Ascending aorta (tissue), 2 donors: ENCODE measurements at regions not wholly inside any gene's neighbourhood (a gene's known extent, or its start where the extent isn't known, plus 50 kb on each side); places are given as distances from the start of the nearest gene placed in this dataset.

Experiments
- DNase-seq, 2 donors: peaks; one replicate each; pipeline ENCODE4 v3.0.0-alpha.2; 2019; ENCODE audit warnings: low spot score in 2 of 2
- H3K27ac ChIP-seq, 2 donors: fragments of 200-600 bp; sonication (generic); one replicate each; pipeline ENCODE4 v1.5.1; 2016 to 2017; ENCODE audit warnings: mild to moderate bottlenecking in 1 of 2
- H3K27me3 ChIP-seq: fragments of 200-600 bp; sonication (generic); one replicate; pipeline ENCODE4 v1.5.1; 2017
- H3K36me3 ChIP-seq, 2 donors: fragments of 200-600 bp; sonication (generic); one replicate each; pipeline ENCODE4 v1.5.1; 2016
- H3K4me1 ChIP-seq, 2 donors: fragments of 200-600 bp; sonication (generic); one replicate each; pipeline ENCODE4 v1.5.1; 2016 to 2017; ENCODE audit warnings: mild to moderate bottlenecking in 1 of 2
- H3K4me3 ChIP-seq, 2 donors: fragments of 200-600 bp; sonication (generic); one replicate each; pipeline ENCODE4 v1.5.1; 2016 to 2017; ENCODE audit warnings: mild to moderate bottlenecking in 1 of 2
- H3K9me3 ChIP-seq, 2 donors: fragments of 200-600 bp; sonication (generic); one replicate each; pipeline ENCODE4 v1.5.1; 2016
- intact Hi-C: fragments of 100-400 bp; cut with DNase I; formaldehyde crosslinking; loops from one replicate; pipeline ENCODE4 v1.15.1; 2023
- TF ChIP-seq, protein P1 (sequence below), 3 experiments: fragments of 200-600 bp in 2 of 3; fragments of 450-650 bp in 1 of 3; sonication (generic) in 2 of 3; IDR thresholded peaks; one replicate each; pipeline ENCODE4 v1.5.1; 2016 to 2019; ENCODE audit warnings: antibody characterized with exemption in 3 of 3, mild to moderate bottlenecking in 1 of 3, moderate library complexity in 1 of 3

DNA sequence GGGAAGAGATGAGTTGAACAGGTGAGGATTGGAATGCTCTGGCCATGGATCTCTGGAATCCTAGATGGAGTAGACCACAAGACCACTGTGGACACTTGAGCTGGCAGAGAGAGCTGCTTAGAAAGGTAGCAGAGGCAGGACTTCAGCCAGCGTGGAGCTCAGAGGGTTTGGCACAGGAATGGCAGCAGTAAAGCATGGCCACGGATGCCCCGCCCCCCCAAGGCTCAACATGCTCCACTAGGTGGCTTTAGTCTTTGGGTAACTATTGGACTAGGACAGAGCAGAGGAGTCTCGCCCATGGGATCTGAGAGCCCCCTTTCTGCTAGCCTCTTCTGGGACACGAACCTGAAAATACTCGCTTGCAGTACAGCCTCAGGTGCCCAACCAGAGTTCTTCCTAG lies 150.1 kb upstream of the NEIL3 start:
- TF ChIP-seq, protein P1, sequence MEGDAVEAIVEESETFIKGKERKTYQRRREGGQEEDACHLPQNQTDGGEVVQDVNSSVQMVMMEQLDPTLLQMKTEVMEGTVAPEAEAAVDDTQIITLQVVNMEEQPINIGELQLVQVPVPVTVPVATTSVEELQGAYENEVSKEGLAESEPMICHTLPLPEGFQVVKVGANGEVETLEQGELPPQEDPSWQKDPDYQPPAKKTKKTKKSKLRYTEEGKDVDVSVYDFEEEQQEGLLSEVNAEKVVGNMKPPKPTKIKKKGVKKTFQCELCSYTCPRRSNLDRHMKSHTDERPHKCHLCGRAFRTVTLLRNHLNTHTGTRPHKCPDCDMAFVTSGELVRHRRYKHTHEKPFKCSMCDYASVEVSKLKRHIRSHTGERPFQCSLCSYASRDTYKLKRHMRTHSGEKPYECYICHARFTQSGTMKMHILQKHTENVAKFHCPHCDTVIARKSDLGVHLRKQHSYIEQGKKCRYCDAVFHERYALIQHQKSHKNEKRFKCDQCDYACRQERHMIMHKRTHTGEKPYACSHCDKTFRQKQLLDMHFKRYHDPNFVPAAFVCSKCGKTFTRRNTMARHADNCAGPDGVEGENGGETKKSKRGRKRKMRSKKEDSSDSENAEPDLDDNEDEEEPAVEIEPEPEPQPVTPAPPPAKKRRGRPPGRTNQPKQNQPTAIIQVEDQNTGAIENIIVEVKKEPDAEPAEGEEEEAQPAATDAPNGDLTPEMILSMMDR (IDR thresholded peaks at IDR 0.05) = no peak
- intact Hi-C loops = no loop called here
- DNase-seq = no peak
- no peak overlapping the region for H3K4me3 ChIP-seq
- no peaks in the 10 kb centered on the region for H3K36me3 ChIP-seq
- no peaks in the 10 kb centered on the region for H3K9me3 ChIP-seq
- no peak overlapping the region for H3K27ac ChIP-seq
- no peaks in the 10 kb centered on the region for H3K4me1 ChIP-seq
- H3K27me3 ChIP-seq = no peaks in the 10 kb centered on the region

DNA sequence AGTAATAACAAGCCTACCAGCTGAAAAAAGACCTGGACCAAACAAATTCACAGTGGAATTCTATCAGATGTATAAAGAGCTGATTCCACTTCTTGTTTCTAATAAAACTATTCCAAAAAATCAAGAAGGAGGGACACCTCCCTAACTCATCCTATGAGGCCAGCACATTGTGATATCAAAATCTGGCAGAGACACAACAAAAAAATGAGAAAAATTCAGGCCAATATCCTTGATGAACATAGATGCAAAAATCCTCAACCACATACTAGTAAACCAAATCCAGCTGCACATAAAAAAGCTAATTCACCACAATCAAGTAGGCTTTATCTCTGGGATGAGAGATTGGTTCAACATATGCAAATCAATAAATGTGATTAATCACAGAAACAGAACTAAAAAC lies 147.9 kb upstream of the NEIL3 start:
- H3K27me3 ChIP-seq = no peaks in the 10 kb centered on the region
- H3K9me3 ChIP-seq = no peaks in the 10 kb centered on the region
- no peak for DNase-seq
- no peak overlapping the region for H3K27ac ChIP-seq
- no peaks in the 10 kb centered on the region for H3K36me3 ChIP-seq
- TF ChIP-seq, protein P1 (IDR thresholded peaks at IDR 0.05) = no peak
- no peaks in the 10 kb centered on the region for H3K4me1 ChIP-seq
- H3K4me3 ChIP-seq = no peak overlapping the region
- intact Hi-C loops = no loop called here

DNA sequence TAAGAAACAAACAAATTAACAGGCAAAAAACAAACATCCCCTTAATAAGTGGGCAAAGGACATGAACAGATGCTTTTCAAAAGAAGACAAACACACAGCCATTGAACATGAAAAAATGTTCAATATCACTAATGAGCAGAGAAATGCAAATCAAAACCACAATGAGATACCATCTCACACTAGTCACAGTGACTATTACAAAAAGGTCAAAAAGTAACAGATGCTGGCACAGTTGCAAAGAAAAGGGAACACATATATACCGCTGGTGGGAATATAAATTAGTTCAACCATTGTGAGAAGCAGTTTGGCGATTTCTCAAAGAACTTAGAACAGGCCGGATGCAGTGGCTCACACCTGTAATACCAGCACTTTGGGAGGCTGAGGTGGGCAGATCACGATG lies 146.1 kb upstream of the NEIL3 start:
- Histone ChIP-seq H3K4me3 (no peak overlapping the region), H3K27me3 (no peaks in the 10 kb centered on the region), H3K4me1 (no peaks in the 10 kb centered on the region), H3K27ac (no peak overlapping the region), H3K36me3 (no peaks in the 10 kb centered on the region), H3K9me3 (no peaks in the 10 kb centered on the region)
- no peak for DNase-seq
- intact Hi-C loops = no loop called here
- TF ChIP-seq, protein P1 (IDR thresholded peaks at IDR 0.05) = no peak

DNA sequence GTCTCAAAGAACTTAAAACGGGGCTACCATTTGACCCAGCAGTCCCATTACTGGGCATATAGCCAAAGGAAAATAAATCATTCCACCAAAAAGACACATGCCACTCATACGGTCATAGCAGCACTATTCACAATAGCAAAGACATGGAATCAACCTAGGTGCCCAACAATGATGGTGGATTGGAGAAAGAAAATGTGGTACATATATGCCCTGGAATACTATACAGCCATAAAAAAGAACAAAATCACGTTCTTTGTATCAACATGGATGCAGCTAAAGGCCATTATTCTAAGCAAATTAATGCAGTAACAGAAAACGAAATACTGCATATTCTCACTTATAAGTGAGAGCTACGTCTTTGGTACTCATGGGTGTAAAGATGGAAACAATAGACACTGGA lies 138.1 kb upstream of the NEIL3 start:
- DNase-seq = no peak

DNA sequence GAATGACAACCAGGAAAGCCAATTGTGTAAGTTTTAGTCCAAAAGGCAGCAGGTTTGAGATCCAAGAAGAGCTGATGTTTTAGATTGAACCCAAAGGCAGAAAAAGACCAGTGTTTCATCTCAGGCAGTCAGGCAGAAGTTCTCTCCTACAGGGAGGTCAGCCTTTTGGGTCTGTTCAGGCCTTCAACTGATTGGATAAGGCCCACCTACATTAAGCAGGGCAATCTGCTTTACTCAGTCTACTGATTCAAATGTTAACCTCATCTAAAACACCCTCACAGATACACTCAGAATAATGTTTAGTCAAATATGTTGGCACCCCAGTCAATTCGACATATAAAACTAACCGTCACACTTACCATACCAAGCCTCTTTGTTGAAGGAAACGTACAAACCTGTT lies 134.2 kb upstream of the NEIL3 start:
- H3K4me3 ChIP-seq = no peak overlapping the region
- no peaks in the 10 kb centered on the region for H3K36me3 ChIP-seq
- no peaks in the 10 kb centered on the region for H3K4me1 ChIP-seq
- peaks cover 0 to 4% of the 10 kb centered on the region in 2 donors for H3K9me3 ChIP-seq
- intact Hi-C loops = no loop called here
- DNase-seq = no peak
- TF ChIP-seq, protein P1 (IDR thresholded peaks at IDR 0.05) = no peak
- no peak overlapping the region for H3K27ac ChIP-seq
- no peaks in the 10 kb centered on the region for H3K27me3 ChIP-seq

More for the DNA sequence above, 138.1 kb upstream of the NEIL3 start:
- Histone ChIP-seq H3K27me3 (no peaks in the 10 kb centered on the region), H3K27ac (no peak overlapping the region), H3K9me3 (peaks cover 0 to 8% of the 10 kb centered on the region in 2 donors), H3K4me1 (no peaks in the 10 kb centered on the region), H3K36me3 (no peaks in the 10 kb centered on the region), H3K4me3 (no peak overlapping the region)
- TF ChIP-seq, protein P1 (IDR thresholded peaks at IDR 0.05) = no peak
- intact Hi-C loops = no loop called here

DNA sequence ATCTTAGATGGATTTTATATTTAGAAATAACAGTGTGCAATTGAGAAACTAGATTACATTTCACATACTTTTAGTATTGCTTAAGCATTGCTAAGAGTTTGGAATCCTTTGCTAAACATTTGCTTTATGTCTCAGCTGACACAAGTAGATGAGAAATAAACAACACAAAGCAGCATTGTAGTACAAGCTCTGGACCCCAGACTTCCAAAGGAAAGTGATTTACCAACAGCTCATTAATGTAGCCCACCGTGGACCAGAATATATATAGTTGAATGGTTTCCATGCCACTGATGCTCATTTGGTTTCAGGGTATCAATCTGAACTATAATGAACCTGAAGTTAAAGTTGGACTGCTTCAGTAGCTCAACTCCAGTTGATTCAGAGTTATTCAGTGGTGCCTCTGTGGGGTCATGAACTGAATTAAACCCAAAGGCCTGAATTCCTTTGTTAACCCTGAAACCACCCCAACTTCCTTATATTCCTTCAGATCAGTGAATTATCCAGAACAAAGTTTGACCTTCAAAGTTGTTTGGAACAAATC lies 132.1 kb upstream of the NEIL3 start:
- no peaks in the 10 kb centered on the region for H3K4me1 ChIP-seq
- TF ChIP-seq, protein P1 (IDR thresholded peaks at IDR 0.05) = no peak
- peak overlapping the region; percentile 12 to 27 for H3K27ac ChIP-seq
- no peak for DNase-seq
- intact Hi-C loops = no loop called here
- no peaks in the 10 kb centered on the region for H3K36me3 ChIP-seq
- peaks cover 0 to 4% of the 10 kb centered on the region in 2 donors for H3K9me3 ChIP-seq
- no peaks in the 10 kb centered on the region for H3K27me3 ChIP-seq
- no peak overlapping the region for H3K4me3 ChIP-seq
